GM18861 (cell line): ENCODE measurements at regions not wholly inside any gene's neighbourhood (a gene's known extent, or its start where the extent isn't known, plus 50 kb on each side); places are given as distances from the start of the nearest gene placed in this dataset.
A peak's percentile ranks its signal among the peaks of the same experiment; 100 is the strongest.
"Not testable (repeated sequence)": the region's sequence is repeated elsewhere in the genome, so short reads cannot be mapped to it uniquely, and the experiment has no call there.

ENCODE experiments used
- ATAC-seq: cut with Tn5 transposase; IDR thresholded peaks from one replicate; pipeline ENCODE4 v1.9.1; 2021; ENCODE audit not compliant: unreplicated experiment

DNA sequence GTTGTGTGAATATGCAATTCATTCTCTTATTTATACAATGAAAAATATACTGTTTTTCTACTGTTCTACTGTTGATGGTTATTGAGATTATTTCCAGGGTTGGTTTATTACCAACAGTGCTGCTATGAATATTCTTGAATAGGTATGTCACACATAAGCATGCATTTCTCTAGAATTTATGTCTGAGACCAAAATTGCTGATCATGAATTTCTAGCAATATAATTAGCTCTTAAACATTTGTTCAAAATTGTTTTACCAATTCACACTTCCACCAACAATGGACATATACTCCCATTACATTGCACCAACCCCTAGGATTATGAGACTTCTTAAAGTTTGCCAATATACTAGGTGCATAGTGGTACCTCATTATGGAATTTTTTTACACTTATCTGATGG lies 164.1 kb upstream of the KCNQ5 start:
- no peak for ATAC-seq

DNA sequence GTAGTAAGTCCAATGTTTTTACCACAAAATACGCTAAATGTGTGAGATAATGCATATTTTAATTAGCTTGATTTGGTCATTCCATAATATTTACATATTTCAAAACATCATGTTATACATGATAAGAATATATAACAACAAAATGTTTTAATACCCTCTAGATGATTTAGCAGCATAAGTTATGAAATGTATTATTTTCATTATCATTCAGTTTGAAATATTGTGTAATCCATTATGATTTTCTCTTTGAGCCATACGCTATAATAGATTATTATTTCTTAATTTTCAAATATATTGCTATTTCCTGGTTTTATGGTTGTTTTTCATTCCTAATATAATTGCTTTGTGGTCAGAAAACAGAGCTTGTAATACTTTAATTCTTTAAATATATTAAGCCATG lies 163.3 kb upstream of the KCNQ5 start:
- ATAC-seq = no peak

DNA sequence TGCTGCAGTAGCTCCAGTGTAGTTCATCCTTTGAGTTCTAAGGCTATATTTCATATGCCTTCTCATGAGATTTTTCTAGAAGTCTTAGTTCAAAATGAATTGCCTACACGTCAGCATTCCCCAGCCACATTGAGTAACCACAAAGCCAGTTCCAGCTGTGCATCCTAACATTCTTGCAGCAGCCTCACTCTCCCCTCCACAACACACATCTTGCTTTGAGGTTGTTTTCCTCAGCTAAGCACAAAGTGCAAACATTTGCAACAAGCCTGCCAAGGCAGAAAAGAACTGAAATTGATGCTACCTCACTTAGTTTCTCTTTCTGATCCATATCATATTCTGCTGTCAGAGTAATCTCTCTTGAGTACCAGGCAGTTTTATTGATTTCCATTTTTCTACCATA lies 160.7 kb upstream of the KCNQ5 start:
- ATAC-seq = no peak

DNA sequence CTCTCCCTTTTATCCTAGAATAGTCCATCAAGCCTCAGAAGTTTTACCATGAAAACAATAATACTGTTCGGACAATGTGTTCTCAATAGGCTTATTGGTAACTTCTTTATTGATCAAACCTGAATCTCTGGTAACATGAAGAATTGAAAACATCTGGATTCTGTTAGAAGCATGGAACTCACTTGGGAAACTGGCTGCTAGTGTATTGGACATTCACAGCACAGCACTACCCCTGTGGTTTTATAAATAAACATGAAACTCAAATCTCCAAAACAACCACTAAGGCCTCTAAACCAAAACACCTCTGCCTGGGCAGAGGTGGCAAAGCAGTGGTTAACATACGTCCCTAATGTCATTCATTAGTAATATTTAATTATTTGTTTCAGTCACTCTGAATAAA lies 157.6 kb upstream of the KCNQ5 start:
- ATAC-seq = no peak

DNA sequence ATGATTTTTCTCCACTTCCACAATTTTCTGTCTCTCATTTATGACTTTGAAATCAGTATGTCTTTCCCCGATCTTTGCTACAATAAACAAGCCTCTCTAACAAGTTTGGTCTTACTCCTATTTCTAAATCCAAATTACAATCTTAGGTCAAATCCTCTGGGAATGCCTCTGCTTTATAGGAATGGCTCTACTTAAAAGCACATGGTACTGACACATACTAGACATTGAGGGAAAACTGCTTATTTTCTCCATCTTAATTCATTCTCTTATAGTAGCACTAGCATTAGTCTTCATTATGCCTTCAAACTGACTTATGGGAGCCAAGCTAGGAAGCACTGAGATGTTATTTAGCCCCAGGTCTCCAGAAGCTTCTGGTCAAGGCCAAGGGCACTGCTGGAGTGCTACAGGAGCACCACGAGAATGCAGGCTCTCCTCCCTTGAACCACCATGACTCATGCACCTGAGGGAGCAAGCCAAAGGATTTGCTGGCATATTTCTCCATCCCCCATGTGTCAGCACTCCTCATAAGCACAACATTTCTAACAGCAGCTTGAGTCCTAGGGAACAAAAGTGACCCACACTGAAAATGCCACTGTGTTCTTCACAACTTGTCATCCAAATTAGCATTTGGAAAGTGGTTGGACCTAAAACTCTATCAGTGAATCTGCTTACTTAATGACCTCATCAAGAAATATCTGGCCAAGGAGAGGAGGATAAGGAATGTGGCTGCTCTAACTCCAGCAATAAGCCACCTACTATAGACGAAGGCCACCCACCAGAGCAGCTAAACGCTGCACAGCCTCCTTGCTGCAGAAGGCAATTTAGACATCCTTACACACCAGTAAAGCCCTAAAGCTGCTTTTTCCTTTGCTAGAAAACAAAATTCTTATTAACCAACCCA lies 156.8 kb upstream of the KCNQ5 start:
- ATAC-seq = no peak

DNA sequence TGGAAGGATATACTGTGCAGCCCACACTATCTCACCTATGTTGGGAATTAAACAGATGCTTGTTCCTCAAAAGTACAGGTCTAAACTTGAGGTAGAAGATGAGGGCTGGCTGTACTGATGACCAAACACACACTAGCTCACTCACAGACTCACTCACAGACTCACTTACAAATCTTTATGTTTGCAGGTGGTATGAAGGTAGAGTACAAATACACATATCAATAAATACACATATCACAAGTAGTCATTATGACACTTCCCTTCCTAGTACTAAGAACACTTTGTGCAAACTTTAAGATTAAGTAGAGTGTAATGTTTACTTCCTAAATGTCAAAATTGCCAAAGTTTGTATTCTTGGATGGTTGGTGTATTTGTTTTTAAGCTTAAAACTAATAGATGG lies 155.4 kb upstream of the KCNQ5 start:
- ATAC-seq = no peak

DNA sequence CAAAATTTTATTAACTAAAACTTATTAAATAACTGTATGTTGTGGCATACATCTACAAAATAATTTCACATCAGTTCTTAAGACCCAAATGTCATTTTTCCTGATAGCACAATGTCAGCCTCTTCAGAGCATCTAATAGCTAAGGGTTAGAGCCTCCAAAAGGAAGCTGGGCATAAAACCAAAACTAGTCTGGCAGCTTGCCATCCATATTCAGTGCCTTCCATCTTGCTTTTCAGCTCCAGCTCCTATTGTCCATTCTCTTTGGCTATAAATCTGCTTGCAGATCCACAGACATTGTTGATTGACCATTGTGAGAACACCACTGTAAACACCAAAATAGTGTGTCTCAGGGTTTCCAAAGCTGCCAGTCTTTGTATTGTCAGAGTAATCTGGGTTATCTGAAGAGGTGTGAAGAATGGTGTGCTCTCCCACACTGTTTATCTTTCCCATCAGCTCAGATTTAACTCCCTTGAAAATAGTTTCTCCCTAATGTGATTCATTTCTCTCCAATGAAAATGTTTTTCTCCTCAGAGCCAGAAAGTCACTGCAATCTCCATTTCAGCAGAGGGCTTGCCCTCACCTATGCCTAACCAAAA lies 154.8 kb upstream of the KCNQ5 start:
- ATAC-seq = no peak

DNA sequence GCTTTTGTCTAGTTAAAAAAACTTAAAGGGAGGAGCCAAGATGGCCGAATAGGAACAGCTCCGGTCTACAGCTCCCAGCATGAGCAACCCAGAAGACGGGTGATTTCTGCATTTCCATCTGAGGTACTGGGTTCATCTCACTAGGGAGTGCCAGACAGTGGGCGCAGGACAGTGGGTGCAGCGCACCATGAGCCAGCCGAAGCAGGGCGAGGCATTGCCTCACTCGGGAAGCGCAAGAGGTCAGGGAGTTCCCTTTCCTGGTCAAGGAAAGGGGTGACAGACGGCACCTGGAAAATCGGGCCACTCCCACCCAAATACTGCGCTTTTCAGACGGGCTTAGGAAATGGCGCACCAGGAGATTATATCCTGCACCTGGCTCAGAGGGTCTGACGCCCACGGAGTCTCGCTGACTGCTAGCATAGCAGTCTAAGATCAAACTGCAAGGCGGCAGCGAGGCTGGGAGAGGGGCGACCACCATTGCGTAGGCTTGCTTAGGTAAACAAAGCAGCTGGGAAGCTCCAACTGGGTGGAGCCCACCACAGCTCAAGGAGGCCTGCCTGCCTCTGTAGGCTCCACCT lies 152.4 kb upstream of the KCNQ5 start:
- not testable (repeated sequence) for ATAC-seq

DNA sequence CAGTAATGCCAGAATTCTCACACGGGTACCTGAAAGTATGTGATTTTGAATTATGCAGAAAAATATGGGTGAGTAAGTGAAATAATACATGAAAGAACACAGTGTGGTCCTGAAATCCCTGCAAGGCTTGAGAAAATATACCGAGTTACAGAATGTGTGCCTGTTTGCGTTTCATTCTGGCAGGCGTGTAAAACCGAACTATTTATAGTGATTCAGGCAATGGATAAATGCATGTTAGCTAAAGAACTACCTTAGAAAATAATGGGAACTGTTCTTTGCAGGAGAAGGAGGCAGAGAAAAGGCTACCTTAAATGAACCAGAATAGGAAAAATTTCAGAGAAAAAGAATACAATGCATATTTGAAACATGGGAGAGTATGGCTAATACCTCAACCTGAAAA lies 145.8 kb upstream of the KCNQ5 start:
- ATAC-seq = no peak

DNA sequence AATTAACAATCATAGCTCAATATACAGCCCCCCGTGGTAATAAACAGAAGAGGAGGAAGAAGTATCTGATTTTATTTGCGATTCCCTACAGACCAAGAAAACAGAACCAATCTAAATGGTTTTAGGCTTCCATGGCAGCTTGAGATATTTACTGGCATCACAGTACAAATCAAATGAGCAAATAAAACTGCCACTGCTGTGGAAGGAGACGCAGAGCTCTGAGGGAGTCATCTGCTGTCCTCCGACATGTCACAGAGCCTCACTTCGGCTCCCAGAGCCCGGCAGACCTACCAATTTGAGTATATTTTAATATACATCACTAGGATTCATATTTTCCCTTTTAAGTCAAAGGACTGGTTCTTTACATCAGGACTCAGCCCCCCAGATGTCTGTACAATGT lies 145.2 kb upstream of the KCNQ5 start:
- no peak for ATAC-seq

DNA sequence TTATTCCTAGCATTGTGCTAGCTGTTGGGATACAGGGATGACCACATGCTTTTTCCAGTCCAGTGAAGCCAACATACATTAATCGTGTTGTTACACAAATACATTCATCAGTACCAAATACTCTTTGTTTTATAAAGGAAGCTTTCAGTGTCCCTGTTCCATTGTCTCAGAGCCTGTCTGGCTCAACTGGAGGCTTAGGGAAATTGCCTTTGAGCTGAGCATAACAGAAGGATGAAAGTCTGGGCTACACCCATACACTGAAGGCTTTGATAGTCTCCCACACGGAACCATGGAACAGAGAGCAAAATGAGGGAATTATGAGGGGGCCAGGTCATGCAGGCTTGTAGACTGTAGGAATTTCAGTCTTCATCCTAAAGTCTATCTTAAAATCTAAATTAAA lies 126.4 kb upstream of the KCNQ5 start:
- no peak for ATAC-seq

DNA sequence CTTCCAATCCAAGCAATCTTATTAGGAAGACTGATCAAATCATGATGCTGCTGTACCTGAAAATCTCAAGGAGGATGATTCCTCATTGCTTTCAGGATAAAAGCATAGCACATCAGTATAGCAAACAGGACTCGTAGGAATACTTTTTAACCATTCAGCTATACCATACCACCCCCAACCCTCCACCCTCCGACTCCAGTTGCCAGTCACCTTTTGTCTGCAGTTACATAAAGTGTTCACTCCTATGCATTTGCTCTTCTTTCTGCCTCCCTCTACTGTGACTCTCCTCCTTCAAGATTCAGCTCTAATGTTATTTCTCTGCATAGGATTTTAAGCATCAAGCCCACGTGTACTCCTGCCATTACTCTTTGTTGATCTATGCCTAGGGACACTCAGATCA lies 124.7 kb upstream of the KCNQ5 start:
- ATAC-seq = no peak

DNA sequence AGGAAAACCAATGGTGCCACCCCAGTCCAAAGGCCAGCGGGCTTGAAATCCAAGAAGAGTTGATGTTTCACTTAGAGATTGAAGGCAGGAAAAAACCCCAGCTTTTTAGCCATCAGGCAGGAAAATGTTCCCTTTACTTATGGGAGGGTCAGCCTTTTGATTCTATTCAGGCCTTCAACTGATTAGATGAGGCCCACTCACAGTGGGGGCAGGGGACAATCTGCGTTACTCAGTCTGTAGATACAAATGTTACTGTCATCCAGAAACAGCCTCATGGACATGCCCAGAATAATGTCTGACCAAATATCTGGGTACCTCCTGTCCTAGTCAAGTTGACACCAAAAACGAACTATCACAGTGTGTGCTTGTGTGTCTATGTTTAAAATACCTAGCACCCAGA lies 121.2 kb upstream of the KCNQ5 start:
- ATAC-seq = no peak

DNA sequence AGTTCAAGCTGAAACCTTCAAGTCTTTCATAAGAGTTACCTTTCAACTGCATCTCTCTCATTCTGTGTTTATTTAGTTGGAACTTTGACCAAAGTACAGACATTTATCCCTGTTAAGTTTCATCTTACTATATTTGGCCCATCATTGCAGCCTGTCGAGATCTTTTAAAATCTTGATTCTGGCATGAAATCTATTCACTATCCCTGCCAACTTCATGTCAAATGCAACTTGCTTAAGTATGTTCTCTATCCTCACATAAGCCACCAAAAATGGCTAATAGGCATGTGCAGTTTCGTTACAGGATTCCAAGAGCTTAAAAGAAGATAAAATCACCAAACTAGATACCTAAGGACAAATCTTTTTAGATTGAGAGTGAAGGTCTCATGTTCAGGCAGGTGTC lies 117.5 kb upstream of the KCNQ5 start:
- no peak for ATAC-seq

DNA sequence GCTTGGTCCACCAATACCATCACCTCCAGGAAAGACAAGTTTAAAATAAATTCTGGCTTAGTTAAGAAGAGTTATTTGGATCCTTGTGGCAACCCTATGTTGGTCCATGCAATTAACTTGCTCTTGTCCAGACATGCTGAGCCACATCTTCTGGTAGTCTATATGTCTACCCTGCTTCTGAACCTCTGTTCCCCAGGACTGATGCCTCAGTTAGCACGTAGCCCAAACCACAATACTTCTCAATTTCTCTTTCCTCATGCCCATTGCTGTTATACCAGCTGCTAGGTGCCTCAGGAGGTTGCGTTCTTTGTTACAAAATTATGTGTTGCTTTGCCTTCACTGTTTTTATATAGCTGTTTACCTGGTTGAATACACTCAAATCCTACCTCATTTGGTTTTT lies 116.4 kb upstream of the KCNQ5 start:
- no peak for ATAC-seq

DNA sequence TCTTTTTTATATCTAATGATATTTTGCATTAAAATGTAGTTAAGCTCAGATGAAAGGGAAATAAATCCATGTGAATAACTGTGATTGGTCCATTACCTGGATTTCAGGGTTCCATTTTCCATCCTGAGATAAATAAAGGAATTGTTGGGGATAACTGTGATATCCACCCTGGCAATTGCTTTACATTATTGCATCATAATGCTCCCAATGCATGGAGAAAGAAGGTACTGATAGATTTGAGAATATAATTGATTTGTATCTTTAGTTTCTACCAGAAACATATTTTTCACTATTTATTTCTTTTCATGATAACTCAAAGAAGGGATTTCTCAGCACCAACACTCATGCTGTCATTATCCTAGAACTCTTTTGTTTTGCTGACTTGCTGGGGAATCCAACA lies 102.0 kb upstream of the KCNQ5 start:
- no peak for ATAC-seq

DNA sequence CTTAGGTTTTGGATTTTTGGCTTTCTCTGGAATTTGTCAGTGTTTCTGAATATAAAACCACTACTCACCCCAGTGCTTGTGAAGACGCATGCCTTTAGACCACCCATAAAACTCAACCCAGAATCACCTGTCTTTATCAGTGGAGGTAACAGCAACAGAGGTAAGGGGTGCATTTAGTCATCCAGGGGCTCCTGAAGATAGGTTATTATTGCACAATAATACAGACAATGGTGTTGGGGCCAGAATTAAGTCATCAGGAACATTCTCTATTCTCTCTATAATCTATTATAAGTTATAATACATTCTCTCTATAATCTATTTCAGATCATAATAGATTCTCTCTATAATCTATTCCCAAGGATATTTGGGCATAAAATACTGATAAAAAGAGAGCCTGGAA lies 100.2 kb upstream of the KCNQ5 start:
- ATAC-seq = no peak

DNA sequence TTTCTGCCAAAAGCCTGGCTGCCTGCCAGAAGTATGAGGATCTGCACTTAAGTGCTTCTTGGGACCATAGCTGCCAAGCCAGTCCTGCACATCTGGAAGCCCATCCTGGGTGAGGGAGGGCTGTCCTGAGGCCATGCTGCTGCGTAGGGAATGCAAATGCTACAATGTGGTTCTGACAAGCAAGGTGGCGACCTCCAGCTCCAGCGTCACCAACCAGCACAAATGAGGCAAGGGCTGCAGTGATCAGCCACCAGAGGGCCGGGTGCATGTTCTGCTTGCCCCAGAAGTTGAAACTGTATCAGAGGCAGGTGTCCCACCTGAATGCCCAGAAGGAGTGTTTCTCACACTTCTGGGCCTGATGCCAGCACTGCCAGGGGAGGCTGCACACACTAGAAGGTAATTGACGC lies 99.1 kb upstream of the KCNQ5 start:
- ATAC-seq = no peak

DNA sequence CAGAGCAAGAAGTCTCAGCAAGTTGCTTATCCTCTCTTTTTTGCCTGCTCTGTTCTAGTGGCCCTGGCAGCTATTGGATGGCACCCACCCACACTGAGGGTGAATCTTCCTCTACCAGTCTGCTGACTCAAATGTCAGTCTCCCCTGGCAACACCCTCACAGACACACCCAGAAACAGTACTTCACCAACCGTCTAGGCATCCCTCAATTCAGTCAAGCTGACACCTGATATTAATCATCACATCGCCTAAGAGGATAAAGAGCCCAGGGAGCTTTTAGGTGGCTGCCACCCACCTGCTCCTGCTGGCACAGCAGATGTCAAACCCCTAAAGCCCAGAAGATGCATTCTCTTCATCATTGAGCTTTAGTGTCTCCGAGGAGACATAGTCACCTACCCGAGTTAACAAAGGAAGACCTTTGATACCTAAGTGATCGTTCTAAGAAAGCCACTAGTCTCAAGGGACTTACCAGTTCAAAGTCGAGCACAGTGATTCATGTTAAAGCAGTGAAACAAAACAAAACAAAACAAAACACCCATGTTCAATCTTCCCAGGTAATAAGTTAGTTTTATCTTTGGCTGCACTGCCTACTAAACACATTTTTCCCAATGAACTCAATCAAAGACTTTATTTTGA lies 97.7 kb upstream of the KCNQ5 start:
- ATAC-seq = peak; percentile 72

DNA sequence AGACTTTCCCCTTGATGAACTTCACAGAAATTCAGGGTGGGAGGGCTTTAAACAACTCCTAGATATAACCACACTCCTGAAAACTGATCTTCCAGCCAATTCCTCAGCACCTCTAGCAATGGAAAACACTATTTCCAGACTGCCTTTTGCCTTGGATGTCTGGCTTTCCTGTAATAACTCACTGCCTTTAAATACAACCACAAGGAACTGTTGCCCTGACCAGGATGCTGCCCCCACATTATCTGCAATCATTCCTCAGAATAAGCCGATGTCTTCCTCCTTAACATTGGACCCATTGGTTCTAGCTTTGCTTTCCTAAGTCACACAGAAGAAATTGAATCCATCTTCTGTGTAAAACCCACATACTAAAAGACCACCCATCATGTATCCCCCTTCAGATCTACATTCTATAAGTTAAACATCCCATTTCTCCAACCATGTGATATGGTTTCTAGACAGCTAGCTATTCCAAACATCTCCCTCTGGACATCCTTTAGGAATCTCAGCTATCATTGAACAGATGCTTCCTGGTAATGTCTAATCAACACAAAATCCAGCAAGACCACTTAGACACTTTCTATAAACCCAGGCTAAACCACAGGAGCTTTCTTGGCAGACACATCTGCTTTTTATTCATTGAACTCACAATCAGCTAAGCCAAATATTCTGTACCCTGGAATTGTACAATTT lies 95.9 kb upstream of the KCNQ5 start:
- no peak for ATAC-seq

DNA sequence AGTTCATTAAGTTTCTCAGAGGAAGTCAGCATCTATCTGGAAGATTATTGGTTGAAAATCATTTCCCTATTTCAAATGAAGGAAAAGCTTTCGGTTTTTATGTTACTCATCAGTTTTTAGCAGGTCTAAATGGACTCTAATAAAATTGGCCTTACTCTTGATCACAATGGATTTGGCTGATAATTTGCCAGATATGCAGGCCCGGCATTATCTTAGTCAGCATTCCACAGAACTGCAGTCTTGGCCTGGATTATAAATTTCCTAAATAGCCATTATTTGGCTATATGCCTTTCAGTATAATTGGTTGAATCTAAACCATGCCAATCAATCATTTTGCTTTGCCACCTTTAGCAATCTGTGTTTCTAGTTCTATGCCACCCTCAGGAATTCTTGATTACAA lies 91.7 kb upstream of the KCNQ5 start:
- no peak for ATAC-seq
